ENCODE measurements at regions not wholly inside any gene's neighbourhood (a gene's known extent, or its start where the extent isn't known, plus 50 kb on each side); places are given as distances from the start of the nearest gene placed in this dataset.
"Not testable (repeated sequence)": the region's sequence is repeated elsewhere in the genome, so short reads cannot be mapped to it uniquely, and the experiment has no call there.

DNA sequence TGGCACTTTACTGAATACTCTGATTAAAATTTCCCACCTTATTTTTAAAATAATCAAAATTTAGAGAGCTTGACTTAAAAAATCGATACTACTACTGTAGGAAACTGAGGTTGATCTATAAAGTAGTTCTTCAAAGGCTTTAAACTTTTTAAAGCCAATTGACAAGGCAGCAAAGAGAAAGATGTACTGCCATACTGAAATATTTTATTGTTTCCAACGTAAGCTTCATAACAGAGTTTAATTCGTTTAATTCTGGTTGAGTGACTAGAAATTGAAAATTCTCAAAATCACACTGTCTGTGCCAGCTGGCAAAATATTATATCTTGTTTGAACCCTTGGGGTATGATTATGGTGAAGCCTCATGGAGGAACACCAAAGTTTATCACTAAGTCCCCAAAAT is 207.6 kb downstream of the UNC5CL start:
- Histone ChIP-seq H3K79me2 (ENCODE audit: control insufficient read depth, insufficient read depth, low read length) (no peaks in the 10 kb centered on the region), H3K9me3 (ENCODE audit: control insufficient read depth, insufficient read depth, low read depth, low read length) (no peaks in the 10 kb centered on the region), H3K9ac (ENCODE audit: insufficient read depth, low read length) (no peak overlapping the region), H3K4me2 (ENCODE audit: extremely low read depth, insufficient read depth, low read length) (no peak overlapping the region), H3K27me3 (ENCODE audit: control insufficient read depth, insufficient read depth, low read length) (no peaks in the 10 kb centered on the region), H3K4me1 (ENCODE audit: control insufficient read depth, extremely low read depth, insufficient read depth, low read length) (no peaks in the 10 kb centered on the region), H3K4me3 (replicated peaks in 1 of 4; ENCODE audit: control extremely low read depth in 1 of 4, insufficient read depth in 1 of 4, low read depth in 3 of 4, low read length in 4 of 4) (no peak overlapping the region), H3K27ac (ENCODE audit: insufficient read depth, low read length) (no peak overlapping the region), H4K20me1 (ENCODE audit: control insufficient read depth, extremely low read depth, insufficient read depth, low read length) (no peaks in the 10 kb centered on the region), H3K36me3 (ENCODE audit: control insufficient read depth, insufficient read depth, low read length) (no peaks in the 10 kb centered on the region), H2AFZ (ENCODE audit: low read length) (no peak overlapping the region)
- TF ChIP-seq, protein P1, sequence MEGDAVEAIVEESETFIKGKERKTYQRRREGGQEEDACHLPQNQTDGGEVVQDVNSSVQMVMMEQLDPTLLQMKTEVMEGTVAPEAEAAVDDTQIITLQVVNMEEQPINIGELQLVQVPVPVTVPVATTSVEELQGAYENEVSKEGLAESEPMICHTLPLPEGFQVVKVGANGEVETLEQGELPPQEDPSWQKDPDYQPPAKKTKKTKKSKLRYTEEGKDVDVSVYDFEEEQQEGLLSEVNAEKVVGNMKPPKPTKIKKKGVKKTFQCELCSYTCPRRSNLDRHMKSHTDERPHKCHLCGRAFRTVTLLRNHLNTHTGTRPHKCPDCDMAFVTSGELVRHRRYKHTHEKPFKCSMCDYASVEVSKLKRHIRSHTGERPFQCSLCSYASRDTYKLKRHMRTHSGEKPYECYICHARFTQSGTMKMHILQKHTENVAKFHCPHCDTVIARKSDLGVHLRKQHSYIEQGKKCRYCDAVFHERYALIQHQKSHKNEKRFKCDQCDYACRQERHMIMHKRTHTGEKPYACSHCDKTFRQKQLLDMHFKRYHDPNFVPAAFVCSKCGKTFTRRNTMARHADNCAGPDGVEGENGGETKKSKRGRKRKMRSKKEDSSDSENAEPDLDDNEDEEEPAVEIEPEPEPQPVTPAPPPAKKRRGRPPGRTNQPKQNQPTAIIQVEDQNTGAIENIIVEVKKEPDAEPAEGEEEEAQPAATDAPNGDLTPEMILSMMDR (conservative IDR thresholded peaks at IDR 0.05 in 1 of 2, IDR thresholded peaks at IDR 0.05 in 1 of 2; ENCODE audit: low read depth in 1 of 2, low read length in 2 of 2), result no peak
- no peak for TF ChIP-seq EZH2 (IDR thresholded peaks at IDR 0.05; ENCODE audit: low read length, missing control alignments)
- DNase-seq (ENCODE audit: low read depth in 2 of 2), result no peak

DNA sequence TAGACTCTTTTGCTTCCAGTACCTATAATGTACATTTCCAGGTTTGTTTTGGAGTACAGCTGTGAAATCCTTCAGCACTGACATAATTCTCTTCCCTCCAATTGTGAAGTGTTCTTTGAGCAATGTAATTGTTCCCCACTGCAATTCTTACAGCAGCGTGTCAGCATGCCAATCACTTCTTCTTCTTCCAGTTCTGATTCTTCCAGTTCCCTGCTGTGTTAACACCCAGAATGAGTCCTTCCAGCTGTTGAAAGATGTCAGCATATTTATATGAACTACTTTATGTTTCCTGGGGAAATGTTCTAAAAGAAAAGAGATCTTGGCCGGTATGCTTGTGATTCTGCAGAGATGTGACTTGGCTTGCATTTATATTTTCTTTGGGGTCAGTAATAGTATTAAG is 213.9 kb downstream of the UNC5CL start:
- no peak overlapping the region for H3K4me2 ChIP-seq (ENCODE audit: extremely low read depth, insufficient read depth, low read length)
- no peaks in the 10 kb centered on the region for H3K9me3 ChIP-seq (ENCODE audit: control insufficient read depth, insufficient read depth, low read depth, low read length)
- no peak for DNase-seq (ENCODE audit: low read depth in 2 of 2)
- no peak for TF ChIP-seq EZH2 (IDR thresholded peaks at IDR 0.05; ENCODE audit: low read length, missing control alignments)
- TF ChIP-seq, protein P1 (conservative IDR thresholded peaks at IDR 0.05 in 1 of 2, IDR thresholded peaks at IDR 0.05 in 1 of 2; ENCODE audit: low read depth in 1 of 2, low read length in 2 of 2), result no peak
- H3K79me2 ChIP-seq (ENCODE audit: control insufficient read depth, insufficient read depth, low read length), result no peaks in the 10 kb centered on the region
- no peak overlapping the region for H3K9ac ChIP-seq (ENCODE audit: insufficient read depth, low read length)
- H3K27ac ChIP-seq (ENCODE audit: insufficient read depth, low read length), result no peak overlapping the region
- H4K20me1 ChIP-seq (ENCODE audit: control insufficient read depth, extremely low read depth, insufficient read depth, low read length), result no peaks in the 10 kb centered on the region
- H3K36me3 ChIP-seq (ENCODE audit: control insufficient read depth, insufficient read depth, low read length), result no peaks in the 10 kb centered on the region
- H3K4me3 ChIP-seq (replicated peaks in 1 of 4; ENCODE audit: control extremely low read depth in 1 of 4, insufficient read depth in 1 of 4, low read depth in 3 of 4, low read length in 4 of 4), result no peak overlapping the region
- H3K27me3 ChIP-seq (ENCODE audit: control insufficient read depth, insufficient read depth, low read length), result no peaks in the 10 kb centered on the region
- H3K4me1 ChIP-seq (ENCODE audit: control insufficient read depth, extremely low read depth, insufficient read depth, low read length), result no peaks in the 10 kb centered on the region
- no peak overlapping the region for H2AFZ ChIP-seq (ENCODE audit: low read length)

DNA sequence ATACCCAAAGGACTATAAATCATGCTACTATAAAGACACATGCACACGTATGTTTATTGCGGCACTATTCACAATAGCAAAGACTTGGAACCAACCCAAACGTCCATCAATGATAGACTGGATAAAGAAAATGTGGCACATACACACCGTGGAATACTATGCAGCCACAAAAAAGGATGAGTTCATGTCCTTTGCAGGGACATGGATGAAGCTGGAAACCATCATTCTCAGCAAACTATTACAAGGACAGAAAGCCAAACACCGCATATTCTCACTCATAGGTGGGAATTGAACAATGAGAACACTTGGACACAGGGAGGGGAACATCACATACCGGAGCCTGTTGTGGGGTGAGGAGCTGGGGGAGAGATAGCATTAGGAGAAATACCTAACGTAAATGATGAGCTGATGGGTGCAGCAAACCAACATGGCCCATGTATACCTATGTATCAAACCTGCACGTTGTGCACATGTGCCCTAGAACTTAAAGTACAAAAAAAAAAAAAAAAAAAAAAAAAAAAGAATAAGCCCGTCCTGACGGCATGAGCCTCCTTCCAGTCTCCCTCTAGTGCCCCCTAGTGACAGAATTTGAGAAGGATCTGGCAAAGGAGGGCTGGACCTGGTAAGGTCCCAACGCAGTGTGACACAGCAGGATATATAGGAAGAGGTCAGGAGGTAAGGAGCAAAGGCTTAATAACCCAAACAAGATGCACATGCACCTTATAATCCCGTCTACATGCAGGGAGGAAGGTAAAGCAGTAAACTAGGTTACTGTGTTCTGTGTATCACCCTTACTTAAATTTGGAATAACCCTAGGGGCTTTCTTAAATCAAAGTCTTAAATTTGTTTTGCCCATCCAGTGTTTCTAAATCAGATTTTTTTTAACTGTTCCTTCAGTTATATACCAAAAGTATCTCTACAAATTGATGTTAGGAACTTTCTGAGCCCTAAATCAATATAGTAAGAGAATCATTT is 214.8 kb downstream of the UNC5CL start:
- H3K79me2 ChIP-seq (ENCODE audit: control insufficient read depth, insufficient read depth, low read length); H3K4me2 ChIP-seq (ENCODE audit: extremely low read depth, insufficient read depth, low read length); H3K36me3 ChIP-seq (ENCODE audit: control insufficient read depth, insufficient read depth, low read length); H3K9me3 ChIP-seq (ENCODE audit: control insufficient read depth, insufficient read depth, low read depth, low read length); H3K4me3 ChIP-seq (replicated peaks in 1 of 4; ENCODE audit: control extremely low read depth in 1 of 4, insufficient read depth in 1 of 4, low read depth in 3 of 4, low read length in 4 of 4); H3K27ac ChIP-seq (ENCODE audit: insufficient read depth, low read length); H2AFZ ChIP-seq (ENCODE audit: low read length); H4K20me1 ChIP-seq (ENCODE audit: control insufficient read depth, extremely low read depth, insufficient read depth, low read length); H3K4me1 ChIP-seq (ENCODE audit: control insufficient read depth, extremely low read depth, insufficient read depth, low read length); H3K9ac ChIP-seq (ENCODE audit: insufficient read depth, low read length); H3K27me3 ChIP-seq (ENCODE audit: control insufficient read depth, insufficient read depth, low read length): not testable (repeated sequence)
- peak; percentile 39 to 68 for DNase-seq (ENCODE audit: low read depth in 2 of 2)
- TF ChIP-seq, protein P1 (conservative IDR thresholded peaks at IDR 0.05 in 1 of 2, IDR thresholded peaks at IDR 0.05 in 1 of 2; ENCODE audit: low read depth in 1 of 2, low read length in 2 of 2), result peak; percentile 66 to 70

All from fibroblast of lung (primary cell).